Sigmoid colon (tissue), 4 donors: ENCODE measurements at regions not wholly inside any gene's neighbourhood (a gene's known extent, or its start where the extent isn't known, plus 50 kb on each side); places are given as distances from the start of the nearest gene placed in this dataset.

ENCODE experiments used
- POLR2A ChIP-seq, 2 donors: fragments of 450-650 bp; IDR thresholded peaks; one replicate each; pipeline ENCODE4 v1.6.1; 2016; ENCODE audit warnings: antibody characterized with exemption in 2 of 2, mild to moderate bottlenecking in 2 of 2, moderate library complexity in 2 of 2
- POLR2AphosphoS5 ChIP-seq, 4 donors: sonication (generic); formaldehyde crosslinking; IDR thresholded peaks; one replicate each; pipeline ENCODE4 v1.6.1; 2017; ENCODE audit warnings: antibody characterized with exemption in 4 of 4

DNA sequence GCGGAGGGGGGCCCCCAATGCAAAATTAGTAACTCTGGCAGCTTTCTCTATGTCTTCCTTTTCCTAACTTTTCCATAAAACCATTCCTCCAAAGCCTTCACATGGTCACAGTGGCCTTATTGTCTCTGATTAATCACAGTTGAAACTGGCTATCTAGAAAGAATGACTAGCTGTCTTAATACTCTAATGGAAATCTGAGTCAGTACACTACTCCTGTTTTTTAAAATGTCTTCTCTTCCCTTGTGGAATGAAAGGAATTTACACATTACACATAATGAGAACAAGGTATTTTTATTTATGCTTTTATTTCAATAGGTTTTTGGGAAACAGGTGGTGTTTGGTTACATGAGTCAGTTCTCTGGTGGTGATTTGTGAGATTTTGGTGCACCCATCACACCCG, 66.3 kb upstream of the PUDP start:
- TF ChIP-seq POLR2A (IDR thresholded peaks at IDR 0.05) (no peak), POLR2AphosphoS5 (IDR thresholded peaks at IDR 0.05) (no peak)
